Neural progenitor cell (in vitro differentiated cells): ENCODE measurements at regions not wholly inside any gene's neighbourhood (a gene's known extent, or its start where the extent isn't known, plus 50 kb on each side); places are given as distances from the start of the nearest gene placed in this dataset.

Experiments
- DNase-seq: peaks from one replicate; pipeline ENCODE4 v3.0.0-alpha.2; 2016; ENCODE audit warnings: low spot score
- H2AFZ ChIP-seq: fragments of 200-600 bp; sonication (generic); replicated peaks from 2 replicates; pipeline ENCODE4 v1.6.1; 2016; ENCODE audit warnings: antibody characterized with exemption
- H3F3A ChIP-seq: fragments of 200-600 bp; sonication (generic); 2 replicates; pipeline ENCODE4 v1.6.1; 2016; ENCODE audit warnings: antibody characterized with exemption, low read depth
- H3K27ac ChIP-seq: fragments of 200-600 bp; sonication (generic); 2 replicates; pipeline ENCODE4 v1.5.1; 2016; ENCODE audit warnings: mild to moderate bottlenecking
- H3K27me3 ChIP-seq: fragments of 200-600 bp; sonication (generic); 2 replicates; pipeline ENCODE4 v1.6.1; 2016; ENCODE audit warnings: mild to moderate bottlenecking, moderate library complexity
- H3K36me3 ChIP-seq: fragments of 200-600 bp; sonication (generic); 2 replicates; pipeline ENCODE4 v1.5.1; 2016
- H3K4me1 ChIP-seq: fragments of 200-600 bp; sonication (generic); 2 replicates; pipeline ENCODE4 v1.6.1; 2016; ENCODE audit warnings: mixed run types
- H3K4me2 ChIP-seq: fragments of 200-600 bp; sonication (generic); 2 replicates; pipeline ENCODE4 v1.6.1; 2016
- H3K4me3 ChIP-seq: fragments of 200-600 bp; sonication (generic); 2 replicates; pipeline ENCODE4 v1.5.1; 2016
- H3K79me2 ChIP-seq: fragments of 200-600 bp; sonication (generic); 2 replicates; pipeline ENCODE4 v1.6.1; 2016; ENCODE audit warnings: low read depth
- H3K9ac ChIP-seq: fragments of 200-600 bp; sonication (generic); 2 replicates; pipeline ENCODE4 v1.6.1; 2016
- H3K9me3 ChIP-seq: fragments of 200-600 bp; sonication (generic); 2 replicates; pipeline ENCODE4 v1.5.1; 2016; ENCODE audit warnings: low read depth
- H4K20me1 ChIP-seq: fragments of 200-600 bp; sonication (generic); 2 replicates; pipeline ENCODE4 v1.6.1; 2016; ENCODE audit warnings: low read depth
- H3K27ac Mint-ChIP-seq: 3 replicates; pipeline ENCODE4 v1.8.0; 2021; ENCODE audit warnings: mixed read lengths
- H3K27me3 Mint-ChIP-seq: 2 replicates; pipeline ENCODE4 v1.8.0; 2022; ENCODE audit warnings: low read depth, mild to moderate bottlenecking, inconsistent platforms, moderate library complexity, mixed read lengths; ENCODE audit not compliant: insufficient read depth
- H3K36me3 Mint-ChIP-seq: 3 replicates; pipeline ENCODE4 v1.8.0; 2021; ENCODE audit warnings: mixed read lengths
- H3K4me1 Mint-ChIP-seq: 3 replicates; pipeline ENCODE4 v1.8.0; 2021; ENCODE audit warnings: mixed read lengths
- H3K4me3 Mint-ChIP-seq: 3 replicates; pipeline ENCODE4 v1.8.0; 2021; ENCODE audit warnings: mild to moderate bottlenecking, moderate library complexity, mixed read lengths
- H3K9me3 Mint-ChIP-seq: 3 replicates; pipeline ENCODE4 v1.8.0; 2020; ENCODE audit warnings: mixed read lengths
- CTCF ChIP-seq: fragments of 200-600 bp; sonication (generic); IDR thresholded peaks from 2 replicates; pipeline ENCODE4 v1.5.1; 2017; ENCODE audit warnings: antibody characterized with exemption, mild to moderate bottlenecking
- EZH2 ChIP-seq: fragments of 200-600 bp; sonication (generic); IDR thresholded peaks from 2 replicates; pipeline ENCODE4 v1.6.1; 2017; ENCODE audit warnings: antibody characterized with exemption, mild to moderate bottlenecking, moderate library complexity
- EZH2phosphoT487 ChIP-seq: fragments of 200-600 bp; sonication (generic); IDR thresholded peaks from 2 replicates; pipeline ENCODE4 v1.6.1; 2017; ENCODE audit warnings: antibody characterized with exemption

- Histone ChIP-seq H3K4me3 (no peak overlapping the region), H3K4me1 (no peaks in the 10 kb centered on the region), H3K9ac (no peak overlapping the region), H2AFZ (no peak overlapping the region), H3K9me3 (no peaks in the 10 kb centered on the region), H3K79me2 (no peaks in the 10 kb centered on the region), H3F3A (no peaks in the 10 kb centered on the region), H3K27ac (no peak overlapping the region), H3K4me2 (no peak overlapping the region), H3K27me3 (no peaks in the 10 kb centered on the region), H3K36me3 (no peaks in the 10 kb centered on the region), H4K20me1 (no peaks in the 10 kb centered on the region)
- TF ChIP-seq CTCF (no peak), EZH2 (no peak), EZH2phosphoT487 (no peak)
- no peak for DNase-seq
- Mint-ChIP-seq H3K4me1 (no peaks in the 10 kb centered on the region), H3K4me3 (no peak overlapping the region), H3K27ac (no peak overlapping the region), H3K9me3 (no peaks in the 10 kb centered on the region), H3K36me3 (no peaks in the 10 kb centered on the region), H3K27me3 (peaks cover 5% of the 10 kb centered on the region)
These were observed 936.1 kb upstream of the ACVR2A start for GRCh38 chr2:146908776-146909175.

DNA sequence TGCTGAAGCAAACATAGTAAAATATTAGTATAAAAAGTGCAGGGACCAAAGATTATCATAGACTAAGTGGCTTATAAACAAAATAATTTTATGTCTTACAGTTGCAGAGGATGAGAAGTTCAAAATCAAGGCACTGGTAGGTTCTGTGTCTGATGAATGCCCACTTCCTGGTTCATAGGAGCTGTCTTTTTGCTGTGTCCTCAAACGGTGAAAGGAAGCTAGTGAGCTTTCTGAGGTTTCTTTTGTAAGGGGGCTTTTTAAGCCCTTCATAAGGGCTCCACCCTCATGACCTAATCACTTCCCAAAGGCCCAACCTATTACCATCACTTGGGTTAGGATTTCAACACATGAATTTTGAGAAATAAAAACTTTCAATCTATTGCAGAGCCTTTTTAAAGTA, 946.7 kb upstream of the ACVR2A start:
- no peak for DNase-seq
- Mint-ChIP-seq H3K4me1 (no peaks in the 10 kb centered on the region), H3K27ac (no peak overlapping the region), H3K36me3 (no peaks in the 10 kb centered on the region), H3K4me3 (no peak overlapping the region), H3K9me3 (no peaks in the 10 kb centered on the region), H3K27me3 (peaks cover 2% of the 10 kb centered on the region)
- Histone ChIP-seq H3K4me2 (no peak overlapping the region), H3K79me2 (no peaks in the 10 kb centered on the region), H3K36me3 (no peaks in the 10 kb centered on the region), H3K9ac (no peak overlapping the region), H2AFZ (no peak overlapping the region), H4K20me1 (no peaks in the 10 kb centered on the region), H3K27me3 (no peaks in the 10 kb centered on the region), H3K4me3 (no peak overlapping the region), H3K27ac (no peak overlapping the region), H3F3A (no peaks in the 10 kb centered on the region), H3K4me1 (no peaks in the 10 kb centered on the region), H3K9me3 (no peaks in the 10 kb centered on the region)
- TF ChIP-seq EZH2 (no peak), EZH2phosphoT487 (no peak), CTCF (no peak)

DNA sequence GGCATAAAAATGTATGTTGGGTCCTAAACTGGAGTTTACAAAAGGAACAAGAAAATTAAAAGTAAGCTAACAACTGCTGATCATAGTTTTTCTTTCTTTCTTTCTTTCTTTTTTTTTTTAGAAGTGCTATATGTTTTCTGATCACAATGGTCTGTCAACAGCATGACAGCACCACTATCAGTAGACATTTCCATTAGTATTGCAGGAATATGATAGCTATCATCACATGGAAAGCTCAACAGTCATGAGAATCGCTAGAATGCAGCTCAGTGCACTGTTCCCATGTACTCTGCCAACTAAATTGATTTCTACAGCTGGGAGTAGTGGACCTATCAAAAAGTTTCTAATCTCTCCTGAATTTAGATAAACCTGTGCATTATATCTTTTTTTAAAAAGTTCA, 950.3 kb upstream of the ACVR2A start:
- Histone ChIP-seq H4K20me1 (no peaks in the 10 kb centered on the region), H3K79me2 (no peaks in the 10 kb centered on the region), H3K4me1 (no peaks in the 10 kb centered on the region), H3K36me3 (no peaks in the 10 kb centered on the region), H3K27me3 (no peaks in the 10 kb centered on the region), H3F3A (no peaks in the 10 kb centered on the region), H3K9me3 (no peaks in the 10 kb centered on the region), H2AFZ (no peak overlapping the region), H3K4me2 (no peak overlapping the region), H3K4me3 (no peak overlapping the region), H3K27ac (no peak overlapping the region), H3K9ac (no peak overlapping the region)
- TF ChIP-seq EZH2 (no peak), EZH2phosphoT487 (no peak), CTCF (no peak)
- Mint-ChIP-seq H3K4me1 (no peaks in the 10 kb centered on the region), H3K36me3 (no peaks in the 10 kb centered on the region), H3K9me3 (no peaks in the 10 kb centered on the region), H3K4me3 (no peak overlapping the region), H3K27ac (no peak overlapping the region), H3K27me3 (peaks cover 2% of the 10 kb centered on the region)
- DNase-seq: no peak
